ENCODE measurements at regions not wholly inside any gene's neighbourhood (a gene's known extent, or its start where the extent isn't known, plus 50 kb on each side); places are given as distances from the start of the nearest gene placed in this dataset.

- 9 to 20% (median 10%) methylated on average over 1 of the region's 1 CpG for WGBS, 3 donors
- DNase-seq, result no peak
- intact Hi-C loops (cut with DNase I), result no loop called here
- no peaks in the 10 kb centered on the region for H3K36me3 ChIP-seq
- no peaks in the 10 kb centered on the region for H3K4me1 ChIP-seq (ENCODE audit: insufficient read depth)
- H3K4me3 ChIP-seq, result no peak overlapping the region
- H3K27ac ChIP-seq, result no peak overlapping the region
- H3K9me3 ChIP-seq, result no peaks in the 10 kb centered on the region
- TF ChIP-seq CTCF (IDR thresholded peaks at IDR 0.05) (no peak), POLR2A (IDR thresholded peaks at IDR 0.05) (no peak), EP300 (IDR thresholded peaks at IDR 0.05) (no peak)
- H3K27me3 ChIP-seq, result no peaks in the 10 kb centered on the region
These were observed 336.7 kb upstream of the GNPDA2 start for GRCh38 chr4:45062935-45063545.

- H3K4me1 ChIP-seq (ENCODE audit: insufficient read depth), result no peaks in the 10 kb centered on the region
- no peaks in the 10 kb centered on the region for H3K36me3 ChIP-seq
- WGBS, 3 donors, result 5 to 9% (median 6%) methylated on average over 2 of the region's 2 CpGs
- no peak for DNase-seq
- H3K27ac ChIP-seq, result no peak overlapping the region
- TF ChIP-seq CTCF (IDR thresholded peaks at IDR 0.05) (no peak), EP300 (IDR thresholded peaks at IDR 0.05) (no peak), POLR2A (IDR thresholded peaks at IDR 0.05) (no peak)
- no peaks in the 10 kb centered on the region for H3K27me3 ChIP-seq
- no peak overlapping the region for H3K4me3 ChIP-seq
- H3K9me3 ChIP-seq, result no peaks in the 10 kb centered on the region
- intact Hi-C loops (cut with DNase I), result no loop called here
These were observed 317.6 kb upstream of the GNPDA2 start for GRCh38 chr4:45043911-45044310.

GRCh38 chr4:45036677-45037076 lies 310.3 kb upstream of the GNPDA2 start:
- Histone ChIP-seq H3K4me1 (ENCODE audit: insufficient read depth) (no peaks in the 10 kb centered on the region), H3K27ac (no peak overlapping the region), H3K4me3 (no peak overlapping the region), H3K36me3 (no peaks in the 10 kb centered on the region), H3K27me3 (no peaks in the 10 kb centered on the region), H3K9me3 (no peaks in the 10 kb centered on the region)
- no peak for DNase-seq
- intact Hi-C loops (cut with DNase I), result no loop called here
- WGBS, 3 donors, result 80 to 90% (median 82%) methylated on average over 2 of the region's 2 CpGs
- TF ChIP-seq POLR2A (IDR thresholded peaks at IDR 0.05) (no peak), CTCF (IDR thresholded peaks at IDR 0.05) (no peak), EP300 (IDR thresholded peaks at IDR 0.05) (no peak)

GRCh38 chr4:45033676-45034419 lies 307.5 kb upstream of the GNPDA2 start:
- intact Hi-C loops (cut with DNase I), result loop anchor here in 1 of 4 donors (2.0 kb wide), 1 partner anchor 47 kb away; no protein-coding TSS in a partner anchor
- TF ChIP-seq POLR2A (IDR thresholded peaks at IDR 0.05) (no peak), EP300 (IDR thresholded peaks at IDR 0.05) (no peak), CTCF (IDR thresholded peaks at IDR 0.05) (no peak)
- Histone ChIP-seq H3K27me3 (no peaks in the 10 kb centered on the region), H3K4me1 (ENCODE audit: insufficient read depth) (no peaks in the 10 kb centered on the region), H3K36me3 (no peaks in the 10 kb centered on the region), H3K4me3 (no peak overlapping the region), H3K27ac (no peak overlapping the region), H3K9me3 (no peaks in the 10 kb centered on the region)
- DNase-seq, result no peak
- WGBS, 3 donors, result 39 to 58% (median 43%) methylated on average over 5 of the region's 5 CpGs
